Neuron (in vitro differentiated cells): ENCODE measurements at regions not wholly inside any gene's neighbourhood (a gene's known extent, or its start where the extent isn't known, plus 50 kb on each side); places are given as distances from the start of the nearest gene placed in this dataset.
"Not testable (repeated sequence)": the region's sequence is repeated elsewhere in the genome, so short reads cannot be mapped to it uniquely, and the experiment has no call there.

Experiments used
- H2AFZ ChIP-seq: one replicate; pipeline ENCODE4 v1.6.1; 2013; ENCODE audit warnings: low read depth, mild to moderate bottlenecking, inconsistent platforms, low read length, moderate library complexity
- H3K27me3 ChIP-seq: one replicate; pipeline ENCODE4 v1.6.1; 2013; ENCODE audit warnings: low read length; ENCODE audit not compliant: insufficient read depth
- H3K36me3 ChIP-seq: one replicate; pipeline ENCODE4 v1.6.1; 2013; ENCODE audit warnings: low read length; ENCODE audit not compliant: insufficient read depth
- H3K4me1 ChIP-seq: one replicate; pipeline ENCODE4 v1.6.1; 2013; ENCODE audit warnings: low read length; ENCODE audit not compliant: insufficient read depth
- H3K4me3 ChIP-seq: 2 replicates; pipeline ENCODE4 v1.5.1; 2013; ENCODE audit warnings: mild to moderate bottlenecking, low read length, moderate library complexity
- H3K9me3 ChIP-seq: one replicate; pipeline ENCODE4 v1.6.1; 2013; ENCODE audit warnings: low read length

DNA sequence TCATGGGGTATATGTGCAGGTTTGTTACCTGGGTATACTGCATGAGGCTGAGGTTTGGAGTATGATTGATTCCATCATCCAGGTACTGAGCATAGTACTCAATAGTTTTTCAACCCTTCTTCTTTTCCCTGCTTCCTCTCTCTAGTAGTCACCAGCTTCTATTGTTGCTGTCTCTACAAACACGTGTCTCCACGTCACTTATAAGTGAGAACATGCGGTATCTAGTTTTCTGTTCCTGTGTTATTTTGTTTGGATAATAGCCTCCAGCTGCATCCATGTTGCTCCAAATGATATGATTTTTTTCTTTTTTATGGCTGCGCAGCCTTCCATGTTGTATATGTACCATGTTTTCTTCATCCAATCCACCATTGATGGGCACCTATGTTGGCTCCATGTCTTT, 214.8 kb upstream of the TFPI start:
- Histone ChIP-seq H3K27me3 (no peaks in the 10 kb centered on the region), H3K9me3 (no peaks in the 10 kb centered on the region), H2AFZ (no peak overlapping the region), H3K4me3 (no peak overlapping the region), H3K36me3 (no peaks in the 10 kb centered on the region), H3K4me1 (no peaks in the 10 kb centered on the region)

DNA sequence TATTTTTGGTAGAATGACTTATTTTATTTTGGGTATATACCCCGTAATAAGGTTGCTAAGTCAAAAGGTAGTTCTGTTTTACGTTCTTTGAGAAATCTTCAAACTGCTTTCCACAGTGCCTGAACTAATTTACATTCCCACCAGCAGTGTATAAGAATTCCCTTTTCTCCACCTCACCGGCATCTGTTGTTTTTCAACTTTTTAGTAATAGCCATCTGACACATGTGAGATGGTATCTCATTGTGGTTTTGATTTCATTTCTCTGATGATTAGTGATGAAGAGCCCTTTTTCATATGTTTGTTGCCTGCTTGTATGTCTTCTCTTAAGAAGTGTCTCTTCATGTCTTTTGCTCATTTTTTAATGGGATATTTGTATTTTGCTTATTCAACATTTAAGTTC, 215.2 kb upstream of the TFPI start:
- no peak overlapping the region for H3K4me3 ChIP-seq
- H2AFZ ChIP-seq = no peak overlapping the region
- no peaks in the 10 kb centered on the region for H3K27me3 ChIP-seq
- no peaks in the 10 kb centered on the region for H3K36me3 ChIP-seq
- no peaks in the 10 kb centered on the region for H3K9me3 ChIP-seq
- H3K4me1 ChIP-seq = no peaks in the 10 kb centered on the region

GRCh38 chr2:187774551-187775071, 220.4 kb upstream of the TFPI start:
- Histone ChIP-seq H3K4me3 (no peak overlapping the region), H3K9me3 (no peaks in the 10 kb centered on the region), H2AFZ (no peak overlapping the region), H3K27me3 (no peaks in the 10 kb centered on the region), H3K36me3 (no peaks in the 10 kb centered on the region), H3K4me1 (no peaks in the 10 kb centered on the region)

DNA sequence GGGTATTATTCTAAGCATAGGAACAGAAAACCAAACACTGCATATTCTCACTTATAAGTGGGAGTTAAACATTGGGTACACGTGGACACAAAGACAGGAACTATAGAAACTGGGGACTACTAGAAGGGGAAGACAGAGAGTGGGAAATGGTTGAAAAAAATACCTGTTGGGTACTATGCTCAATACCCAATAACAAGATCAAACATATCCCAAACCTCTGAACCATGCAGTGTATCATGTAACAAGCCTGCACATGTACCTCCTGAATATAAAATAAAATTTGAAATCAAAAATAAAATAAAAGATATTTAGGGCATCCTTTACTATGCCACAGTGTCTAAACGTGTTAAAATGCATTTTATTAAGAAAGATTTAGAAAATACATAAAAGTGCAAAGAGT, 221.0 kb upstream of the TFPI start:
- no peaks in the 10 kb centered on the region for H3K9me3 ChIP-seq
- no peak overlapping the region for H3K4me3 ChIP-seq
- H3K36me3 ChIP-seq = no peaks in the 10 kb centered on the region
- H2AFZ ChIP-seq = no peak overlapping the region
- no peaks in the 10 kb centered on the region for H3K27me3 ChIP-seq
- H3K4me1 ChIP-seq = no peaks in the 10 kb centered on the region

DNA sequence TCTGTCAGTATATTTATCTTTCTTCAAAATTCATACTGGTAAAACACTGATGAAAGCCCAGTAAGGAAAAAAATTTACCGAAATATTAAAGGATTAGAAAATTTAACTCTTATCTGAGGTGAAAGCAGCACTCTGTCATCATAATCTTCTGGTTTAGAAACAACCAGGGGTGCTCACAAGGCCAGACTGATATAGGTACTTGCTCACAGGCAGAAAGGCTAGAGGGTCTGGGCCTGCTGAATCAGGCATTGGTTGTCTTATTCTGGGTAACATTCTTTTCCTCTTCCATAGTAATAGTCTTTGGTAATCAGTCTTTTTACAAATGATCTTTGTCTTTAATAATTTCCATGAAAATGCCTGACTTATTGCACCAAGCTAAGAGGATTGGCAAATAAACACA, 221.4 kb upstream of the TFPI start:
- H3K27me3 ChIP-seq = no peaks in the 10 kb centered on the region
- no peak overlapping the region for H3K4me3 ChIP-seq
- H3K9me3 ChIP-seq = no peaks in the 10 kb centered on the region
- no peaks in the 10 kb centered on the region for H3K4me1 ChIP-seq
- no peak overlapping the region for H2AFZ ChIP-seq
- no peaks in the 10 kb centered on the region for H3K36me3 ChIP-seq

DNA sequence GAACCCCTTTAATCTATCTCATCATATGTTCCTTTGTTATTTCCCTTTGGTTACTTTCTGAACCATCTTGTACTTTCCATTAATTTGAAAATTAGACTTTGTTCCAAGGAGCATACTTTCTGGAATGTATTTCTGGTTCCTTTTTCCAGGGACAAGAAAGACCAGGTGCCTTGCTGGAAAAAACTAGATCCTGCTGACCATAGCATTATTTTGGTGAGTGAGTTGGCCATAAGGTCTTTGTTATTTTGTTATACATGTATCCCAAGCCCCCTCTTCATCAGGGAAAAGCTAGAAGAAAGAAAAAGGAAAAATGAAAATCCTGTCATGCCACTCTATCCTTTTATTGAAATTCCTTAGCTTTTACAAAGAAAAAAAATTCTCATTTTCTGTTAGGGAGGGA, 228.1 kb upstream of the TFPI start:
- Histone ChIP-seq H3K4me1 (no peaks in the 10 kb centered on the region), H3K9me3 (no peaks in the 10 kb centered on the region), H3K27me3 (no peaks in the 10 kb centered on the region), H3K4me3 (no peak overlapping the region), H2AFZ (peak overlapping the region; percentile 26), H3K36me3 (no peaks in the 10 kb centered on the region)

GRCh38 chr2:187783446-187783845, 229.2 kb upstream of the TFPI start:
- no peaks in the 10 kb centered on the region for H3K4me1 ChIP-seq
- H3K36me3 ChIP-seq = no peaks in the 10 kb centered on the region
- no peak overlapping the region for H2AFZ ChIP-seq
- no peak overlapping the region for H3K4me3 ChIP-seq
- H3K27me3 ChIP-seq = no peaks in the 10 kb centered on the region
- no peaks in the 10 kb centered on the region for H3K9me3 ChIP-seq

GRCh38 chr2:187784138-187784537, 229.9 kb upstream of the TFPI start:
- H3K27me3 ChIP-seq, H2AFZ ChIP-seq, H3K9me3 ChIP-seq, H3K4me3 ChIP-seq, H3K4me1 ChIP-seq, H3K36me3 ChIP-seq: not testable (repeated sequence)

- H3K36me3 ChIP-seq = no peaks in the 10 kb centered on the region
- H3K4me3 ChIP-seq = no peak overlapping the region
- H2AFZ ChIP-seq = no peak overlapping the region
- no peaks in the 10 kb centered on the region for H3K27me3 ChIP-seq
- H3K9me3 ChIP-seq = peaks cover 4% of the 10 kb centered on the region
- H3K4me1 ChIP-seq = peaks cover 17% of the 10 kb centered on the region
These were observed 245.4 kb upstream of the TFPI start for GRCh38 chr2:187799601-187800000.

- Histone ChIP-seq H3K4me3 (no peak overlapping the region), H2AFZ (no peak overlapping the region), H3K27me3 (no peaks in the 10 kb centered on the region), H3K9me3 (peaks cover under 1% of the 10 kb centered on the region), H3K4me1 (peaks cover 17% of the 10 kb centered on the region), H3K36me3 (no peaks in the 10 kb centered on the region)
These were observed 249.6 kb upstream of the TFPI start for GRCh38 chr2:187803816-187804215.

DNA sequence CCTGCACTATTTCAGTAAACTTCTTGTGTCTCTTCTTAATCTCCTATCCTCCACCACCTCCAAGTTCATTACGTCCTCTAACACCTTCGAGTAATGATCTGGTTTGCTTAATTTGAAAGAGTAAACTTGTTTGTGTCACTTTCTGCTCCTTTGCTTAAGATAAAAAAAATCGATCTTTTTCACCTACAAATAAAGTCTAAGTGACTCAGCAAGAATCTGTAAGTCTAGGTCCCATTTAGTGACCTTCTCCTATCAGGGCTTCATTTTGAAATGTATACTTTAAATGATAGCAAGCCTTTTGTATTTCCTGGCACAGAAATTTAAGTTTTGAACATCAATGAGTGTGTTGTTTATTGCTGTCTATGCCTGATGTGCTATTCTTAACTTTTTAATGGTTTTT, 260.9 kb upstream of the TFPI start:
- H3K36me3 ChIP-seq = no peaks in the 10 kb centered on the region
- no peak overlapping the region for H3K4me3 ChIP-seq
- H3K27me3 ChIP-seq = no peaks in the 10 kb centered on the region
- no peaks in the 10 kb centered on the region for H3K4me1 ChIP-seq
- H2AFZ ChIP-seq = no peak overlapping the region
- peaks cover 6% of the 10 kb centered on the region for H3K9me3 ChIP-seq

- Histone ChIP-seq H3K9me3 (peaks cover 6% of the 10 kb centered on the region), H3K36me3 (no peaks in the 10 kb centered on the region), H3K27me3 (no peaks in the 10 kb centered on the region), H3K4me1 (no peaks in the 10 kb centered on the region), H3K4me3 (no peak overlapping the region), H2AFZ (no peak overlapping the region)
These were observed 265.4 kb upstream of the TFPI start for GRCh38 chr2:187819624-187820023.

- no peaks in the 10 kb centered on the region for H3K36me3 ChIP-seq
- H3K27me3 ChIP-seq = no peaks in the 10 kb centered on the region
- H2AFZ ChIP-seq = no peak overlapping the region
- no peaks in the 10 kb centered on the region for H3K9me3 ChIP-seq
- no peak overlapping the region for H3K4me3 ChIP-seq
- H3K4me1 ChIP-seq = no peaks in the 10 kb centered on the region
These were observed 270.9 kb upstream of the TFPI start for GRCh38 chr2:187825108-187825507.

GRCh38 chr2:187826023-187826422, 271.8 kb upstream of the TFPI start:
- Histone ChIP-seq H3K4me3 (no peak overlapping the region), H3K9me3 (no peaks in the 10 kb centered on the region), H3K36me3 (no peaks in the 10 kb centered on the region), H2AFZ (no peak overlapping the region), H3K4me1 (no peaks in the 10 kb centered on the region), H3K27me3 (no peaks in the 10 kb centered on the region)
